Naive B cell (primary cell): ENCODE measurements at regions not wholly inside any gene's neighbourhood (a gene's known extent, or its start where the extent isn't known, plus 50 kb on each side); places are given as distances from the start of the nearest gene placed in this dataset.

Source experiments
- ATAC-seq, 2 donors: fragments of 150-1000 bp; cut with Tn5 transposase; 2 replicates each; pipeline ENCODE4 v1.10.0; 2021; ENCODE audit warnings: low read depth in 2 of 2, mild to moderate bottlenecking in 2 of 2, moderate library complexity in 2 of 2
- DNase-seq: peaks from one replicate; pipeline ENCODE4 v3.0.0; 2022
- H3K27ac Mint-ChIP-seq, 6 donors: one replicate each; pipeline ENCODE4 v1.8.0; 2020 to 2022; ENCODE audit warnings: mild to moderate bottlenecking in 6 of 6, mixed read lengths in 6 of 6, moderate library complexity in 5 of 6, inconsistent platforms in 2 of 6
- H3K27me3 Mint-ChIP-seq, 3 donors: one replicate each; pipeline ENCODE4 v1.8.0; 2021 to 2022; ENCODE audit warnings: mixed read lengths in 3 of 3, mild to moderate bottlenecking in 1 of 3
- H3K36me3 Mint-ChIP-seq, 2 donors: one replicate each; pipeline ENCODE4 v1.8.0; 2020 to 2022; ENCODE audit warnings: mixed read lengths in 2 of 2, inconsistent platforms in 1 of 2, mild to moderate bottlenecking in 1 of 2
- H3K4me1 Mint-ChIP-seq, 3 donors: one replicate each; pipeline ENCODE4 v1.8.0; 2020 to 2022; ENCODE audit warnings: mixed read lengths in 3 of 3, inconsistent platforms in 1 of 3, mild to moderate bottlenecking in 1 of 3, moderate library complexity in 1 of 3
- H3K4me3 Mint-ChIP-seq, 8 donors: one replicate each; pipeline ENCODE4 v1.8.0; 2020 to 2022; ENCODE audit warnings: mild to moderate bottlenecking in 8 of 8, mixed read lengths in 8 of 8, moderate library complexity in 8 of 8, inconsistent platforms in 2 of 8
- H3K9me3 Mint-ChIP-seq, 7 donors: one replicate each; pipeline ENCODE4 v1.8.0; 2020 to 2022; ENCODE audit warnings: mixed read lengths in 7 of 7, mild to moderate bottlenecking in 5 of 7, inconsistent platforms in 2 of 7, moderate library complexity in 1 of 7

DNA sequence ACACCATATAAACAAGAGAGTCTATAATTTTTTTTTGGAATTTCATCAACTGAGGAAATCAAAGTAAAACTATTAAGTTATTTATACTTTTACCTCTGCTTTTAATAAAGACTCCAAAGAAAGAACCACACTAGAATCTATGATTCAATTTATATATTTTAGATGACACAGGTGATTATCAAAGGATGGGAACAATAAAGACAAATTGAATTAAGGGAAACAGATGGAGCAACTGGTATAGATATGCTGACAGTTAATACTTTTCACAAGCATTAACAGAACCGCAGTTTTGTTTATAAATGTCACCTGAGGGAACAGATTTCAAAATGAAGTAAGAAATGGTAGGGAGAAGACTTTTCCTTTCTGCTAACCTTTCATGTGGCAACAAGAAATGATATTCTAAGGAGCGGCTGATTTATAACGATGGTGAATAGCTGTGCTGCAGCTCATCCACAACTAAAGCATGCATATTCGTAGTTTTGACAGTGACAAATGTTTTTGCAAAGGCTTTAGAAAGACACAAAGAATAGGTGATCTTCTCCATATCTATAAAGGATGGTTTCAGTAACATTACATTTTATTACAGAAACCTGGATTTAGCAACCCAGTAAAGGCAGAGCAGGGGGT, 1502.9 kb upstream of the RAG2 start:
- DNase-seq = no peak
- ATAC-seq = no peak

DNA sequence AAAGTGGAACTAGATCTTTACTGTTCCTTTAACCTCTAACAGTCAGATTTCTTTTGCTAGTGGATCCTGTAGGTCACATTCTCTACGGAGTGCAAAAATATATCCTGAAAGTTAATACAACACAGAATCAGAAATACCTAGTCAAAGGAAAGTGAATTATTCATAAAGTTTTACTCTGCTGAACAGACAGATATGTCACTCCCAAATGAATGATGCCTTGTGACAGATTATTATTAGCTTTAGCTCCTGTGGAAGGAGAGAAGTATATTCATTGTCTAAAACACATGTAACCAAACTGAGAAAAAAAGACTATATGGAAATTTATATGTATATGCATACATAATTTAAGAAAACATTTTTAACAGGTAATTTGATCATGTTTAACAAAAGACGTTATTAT, 1497.2 kb upstream of the RAG2 start:
- Mint-ChIP-seq H3K9me3 (peaks cover 0 to 11% (median 4%) of the 10 kb centered on the region in 7 donors), H3K27me3 (no peaks in the 10 kb centered on the region), H3K27ac (no peak overlapping the region), H3K4me1 (no peaks in the 10 kb centered on the region), H3K4me3 (no peak overlapping the region), H3K36me3 (no peaks in the 10 kb centered on the region)
- DNase-seq (no peak), ATAC-seq (no peak)

More for the DNA sequence above, 1502.9 kb upstream of the RAG2 start:
- H3K4me1 Mint-ChIP-seq = no peaks in the 10 kb centered on the region
- no peak overlapping the region for H3K4me3 Mint-ChIP-seq
- H3K27me3 Mint-ChIP-seq = no peaks in the 10 kb centered on the region
- peaks cover 0 to 7% (median 0%) of the 10 kb centered on the region in 7 donors for H3K9me3 Mint-ChIP-seq
- no peaks in the 10 kb centered on the region for H3K36me3 Mint-ChIP-seq
- no peak overlapping the region for H3K27ac Mint-ChIP-seq

DNA sequence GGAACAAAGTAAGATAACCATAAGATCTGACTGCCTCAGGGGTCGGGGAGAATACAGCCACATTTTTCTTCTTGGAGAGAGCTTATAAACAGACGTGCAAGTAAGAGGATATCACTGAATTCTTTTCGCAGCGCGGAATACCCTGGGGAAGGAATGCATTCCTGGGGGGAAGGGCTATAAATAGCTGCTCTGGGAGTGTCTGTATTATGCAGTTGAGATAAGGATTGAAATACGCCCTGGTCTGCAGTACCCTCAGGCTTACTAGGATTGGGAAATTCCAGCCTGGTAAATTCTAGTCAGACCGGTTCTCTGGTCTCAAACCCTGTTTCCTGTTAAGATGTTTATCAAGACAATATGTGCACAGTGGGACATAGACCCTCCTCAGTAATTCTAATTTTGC, 1491.7 kb upstream of the RAG2 start:
- Mint-ChIP-seq H3K4me1 (no peaks in the 10 kb centered on the region), H3K27ac (no peak overlapping the region), H3K36me3 (no peaks in the 10 kb centered on the region), H3K27me3 (no peaks in the 10 kb centered on the region), H3K9me3 (peaks cover 0 to 23% (median 7%) of the 10 kb centered on the region in 7 donors), H3K4me3 (no peak overlapping the region)
- DNase-seq = no peak
- ATAC-seq = no peak

DNA sequence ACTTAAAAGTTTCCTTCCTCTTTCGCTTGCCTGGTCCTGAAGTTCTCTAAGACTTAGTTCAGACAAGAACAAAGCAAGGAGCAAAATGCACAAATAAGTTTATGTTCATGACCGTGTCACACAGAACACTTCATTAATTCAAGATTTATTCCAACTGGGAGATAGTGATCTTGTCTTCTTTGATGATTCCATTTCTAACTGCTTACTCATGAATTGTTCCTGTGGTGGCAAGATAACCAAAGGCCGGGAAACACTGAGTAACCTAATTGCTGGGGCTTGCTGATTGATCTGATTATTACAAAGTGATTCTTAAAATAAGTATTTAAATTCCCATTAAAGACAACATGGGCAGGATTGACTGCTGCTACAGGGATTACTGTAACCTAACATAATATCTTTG, 1462.9 kb upstream of the RAG2 start:
- H3K4me3 Mint-ChIP-seq = no peak overlapping the region
- no peaks in the 10 kb centered on the region for H3K36me3 Mint-ChIP-seq
- ATAC-seq (no peak), DNase-seq (no peak)
- H3K27ac Mint-ChIP-seq = no peak overlapping the region
- no peaks in the 10 kb centered on the region for H3K27me3 Mint-ChIP-seq
- no peaks in the 10 kb centered on the region for H3K4me1 Mint-ChIP-seq
- H3K9me3 Mint-ChIP-seq = peaks cover 3 to 11% (median 6%) of the 10 kb centered on the region in 7 donors

DNA sequence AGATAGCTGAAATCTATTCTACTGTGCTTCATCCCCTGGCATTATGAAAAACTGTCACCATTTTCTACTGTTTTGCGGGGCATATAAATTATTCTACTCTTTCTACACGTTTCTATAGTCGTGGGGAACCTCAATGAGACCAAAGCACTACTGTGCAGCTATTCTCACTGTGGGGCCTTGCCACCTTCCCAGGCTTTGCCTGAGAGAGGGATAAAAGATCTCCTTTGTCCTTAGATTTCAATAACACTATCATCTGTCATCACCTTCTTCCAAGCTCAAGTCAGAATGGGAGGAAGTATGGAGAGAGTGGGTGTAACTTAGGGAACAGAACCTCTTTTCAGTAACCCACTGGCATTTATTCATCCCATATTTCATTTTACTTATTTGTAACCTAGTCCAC, 1462.1 kb upstream of the RAG2 start:
- peaks cover 3 to 7% (median 5%) of the 10 kb centered on the region in 7 donors for H3K9me3 Mint-ChIP-seq
- no peaks in the 10 kb centered on the region for H3K27me3 Mint-ChIP-seq
- ATAC-seq (no peak), DNase-seq (no peak)
- H3K4me3 Mint-ChIP-seq = no peak overlapping the region
- H3K27ac Mint-ChIP-seq = no peak overlapping the region
- no peaks in the 10 kb centered on the region for H3K36me3 Mint-ChIP-seq
- no peaks in the 10 kb centered on the region for H3K4me1 Mint-ChIP-seq

DNA sequence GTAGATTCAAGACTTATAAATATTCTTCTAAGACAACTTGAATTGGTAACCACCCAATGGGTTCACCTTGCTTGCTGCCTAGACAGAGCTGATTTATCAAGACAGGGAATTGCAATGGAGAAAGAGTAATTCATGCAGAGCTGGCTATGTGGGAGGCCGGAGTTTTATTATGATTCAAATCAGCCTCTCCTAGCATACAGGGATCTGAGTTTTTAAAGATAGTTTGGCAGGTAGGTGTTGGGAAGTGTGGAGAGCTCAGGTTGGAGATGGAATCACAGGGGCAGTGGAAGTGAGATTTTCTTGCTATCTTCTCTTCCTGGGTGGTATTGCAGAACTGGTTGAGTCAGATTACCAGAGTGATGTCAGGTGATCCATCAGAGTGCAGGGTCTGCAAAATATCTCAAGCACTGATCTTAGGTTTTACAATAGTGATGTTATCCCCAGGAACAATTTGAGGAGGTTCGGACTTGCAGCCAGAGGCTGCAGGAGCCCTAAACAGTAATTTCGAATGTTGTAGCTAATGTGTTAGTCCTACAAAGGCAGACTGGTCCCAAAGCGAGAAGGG, 1448.6 kb upstream of the RAG2 start:
- H3K9me3 Mint-ChIP-seq = peaks cover 0 to 13% (median under 1%) of the 10 kb centered on the region in 7 donors
- no peaks in the 10 kb centered on the region for H3K4me1 Mint-ChIP-seq
- H3K36me3 Mint-ChIP-seq = no peaks in the 10 kb centered on the region
- H3K27me3 Mint-ChIP-seq = no peaks in the 10 kb centered on the region
- no peak for DNase-seq
- no peak overlapping the region for H3K4me3 Mint-ChIP-seq
- no peak overlapping the region for H3K27ac Mint-ChIP-seq
- no peak for ATAC-seq

DNA sequence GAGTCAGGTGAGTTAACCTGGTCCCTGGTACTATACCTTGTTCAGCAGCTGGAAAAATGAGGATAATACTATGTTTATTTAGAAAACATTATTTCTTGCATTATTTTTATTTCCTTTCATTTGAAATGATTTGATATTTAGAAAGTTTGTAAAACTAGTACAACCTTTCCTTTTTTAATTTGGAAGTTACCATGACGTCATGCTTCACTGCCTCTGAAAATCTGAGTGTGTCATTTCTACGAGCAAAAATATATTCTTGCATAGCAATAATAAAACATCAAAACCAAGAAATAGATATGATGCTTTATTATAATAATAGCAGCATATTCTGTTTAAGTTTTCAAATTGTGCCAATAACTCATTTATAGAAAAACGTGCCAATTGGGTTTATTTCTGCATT, 1445.0 kb upstream of the RAG2 start:
- Mint-ChIP-seq H3K4me1 (no peaks in the 10 kb centered on the region), H3K36me3 (no peaks in the 10 kb centered on the region), H3K27ac (no peak overlapping the region), H3K27me3 (no peaks in the 10 kb centered on the region), H3K4me3 (no peak overlapping the region), H3K9me3 (peaks cover 0 to 9% (median 0%) of the 10 kb centered on the region in 7 donors)
- no peak for DNase-seq
- ATAC-seq = no peak

DNA sequence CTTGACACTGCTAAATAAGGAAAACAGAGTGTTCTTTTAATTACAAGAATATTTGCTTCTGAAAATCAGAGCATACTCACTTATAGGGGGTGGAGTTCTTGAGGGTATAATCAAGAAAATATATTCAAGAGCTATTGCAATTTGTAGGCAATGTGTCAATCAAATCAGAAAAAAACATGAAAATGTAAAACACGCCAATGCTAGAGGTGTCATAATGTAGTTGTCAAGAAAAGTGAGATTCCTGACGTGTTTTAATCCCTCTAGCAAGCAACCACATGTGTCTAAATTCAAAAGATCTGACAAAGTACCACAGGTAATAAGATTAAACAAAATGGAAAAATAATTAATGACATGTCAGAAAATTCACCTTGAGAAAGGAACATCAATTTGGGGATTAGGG, 1440.7 kb upstream of the RAG2 start:
- Mint-ChIP-seq H3K9me3 (peaks cover 0 to 14% (median 4%) of the 10 kb centered on the region in 7 donors), H3K27me3 (no peaks in the 10 kb centered on the region), H3K4me1 (no peaks in the 10 kb centered on the region), H3K36me3 (no peaks in the 10 kb centered on the region), H3K4me3 (no peak overlapping the region), H3K27ac (no peak overlapping the region)
- DNase-seq (no peak), ATAC-seq (no peak)

DNA sequence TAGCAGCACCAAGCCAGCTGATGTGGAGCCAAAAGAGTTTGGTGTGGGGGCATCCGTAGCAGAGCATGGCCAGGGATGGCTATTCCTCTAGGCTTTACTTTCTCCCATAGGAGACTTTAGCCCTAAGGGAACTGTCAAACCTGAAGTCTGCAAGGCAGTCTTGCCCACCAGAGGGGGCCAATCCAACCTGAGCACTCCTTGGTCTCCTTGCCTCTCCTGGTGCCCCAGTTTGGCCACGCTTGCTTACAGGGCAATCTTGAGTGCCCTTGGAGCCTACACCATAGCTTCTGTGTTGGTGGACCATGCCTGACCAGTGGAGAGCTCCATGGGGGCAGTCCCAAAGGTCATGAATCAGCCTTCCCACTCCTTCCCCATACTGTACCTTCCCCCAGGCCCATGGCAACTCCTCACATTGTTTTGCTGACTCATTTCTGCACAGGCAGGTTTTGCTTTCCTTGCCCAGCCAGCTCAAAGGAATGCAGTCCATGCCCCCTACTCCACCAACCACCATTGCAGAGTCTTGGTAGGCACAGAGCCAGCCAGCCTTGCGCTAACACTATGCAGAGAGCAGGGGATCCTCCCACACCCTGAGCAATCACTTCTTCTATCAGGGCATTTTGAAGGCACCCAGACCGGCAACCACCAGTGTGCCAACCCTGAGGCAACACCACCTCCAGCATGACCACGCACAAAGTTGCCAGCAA, 1421.2 kb upstream of the RAG2 start:
- H3K9me3 Mint-ChIP-seq = peaks cover 9 to 26% (median 13%) of the 10 kb centered on the region in 7 donors
- H3K36me3 Mint-ChIP-seq = no peaks in the 10 kb centered on the region
- H3K4me3 Mint-ChIP-seq = no peak overlapping the region
- H3K4me1 Mint-ChIP-seq = no peaks in the 10 kb centered on the region
- H3K27me3 Mint-ChIP-seq = no peaks in the 10 kb centered on the region
- no peak overlapping the region for H3K27ac Mint-ChIP-seq
- DNase-seq = no peak
- no peak for ATAC-seq

DNA sequence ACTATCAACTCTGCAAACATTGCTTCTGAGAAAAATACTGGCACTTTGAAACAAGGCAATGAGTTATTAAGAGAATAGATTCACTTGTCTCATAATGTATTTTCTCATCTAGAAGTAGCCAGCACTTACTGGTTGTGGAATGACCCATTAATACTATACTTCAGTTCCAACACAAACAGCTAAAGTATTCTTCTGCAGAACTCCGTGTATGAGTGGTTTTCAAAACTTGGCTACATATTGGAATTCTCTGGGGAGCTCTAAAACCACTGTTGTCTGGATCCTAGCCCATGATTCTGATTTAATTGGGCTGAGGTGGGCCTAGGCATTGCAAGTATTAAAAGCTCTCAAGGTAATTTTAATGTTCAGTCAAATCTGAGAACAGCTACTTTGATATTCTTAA, 1416.4 kb upstream of the RAG2 start:
- H3K27ac Mint-ChIP-seq = no peak overlapping the region
- H3K27me3 Mint-ChIP-seq = no peaks in the 10 kb centered on the region
- H3K9me3 Mint-ChIP-seq = peaks cover 0 to 4% (median 0%) of the 10 kb centered on the region in 7 donors
- DNase-seq (no peak), ATAC-seq (no peak)
- no peaks in the 10 kb centered on the region for H3K36me3 Mint-ChIP-seq
- no peaks in the 10 kb centered on the region for H3K4me1 Mint-ChIP-seq
- H3K4me3 Mint-ChIP-seq = no peak overlapping the region

DNA sequence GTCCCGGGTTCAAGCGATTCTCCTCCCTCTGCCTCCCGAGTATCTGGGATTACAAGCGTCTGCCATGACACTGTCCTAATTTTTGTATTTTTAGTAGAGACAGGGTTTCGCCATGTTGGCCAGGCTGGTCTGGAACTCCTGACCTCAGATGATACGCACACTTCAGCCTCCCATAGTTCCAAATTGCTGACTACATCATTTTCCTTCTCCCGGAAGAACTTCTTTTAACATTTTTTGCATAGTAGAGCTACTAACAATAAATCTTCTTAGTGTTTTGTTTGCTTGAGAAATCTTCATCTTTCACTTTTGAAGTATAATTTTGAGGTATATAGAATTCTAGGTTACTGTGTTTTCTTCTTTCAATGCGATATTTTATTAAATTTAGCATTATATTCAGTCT, 1415.1 kb upstream of the RAG2 start:
- H3K27me3 Mint-ChIP-seq = no peaks in the 10 kb centered on the region
- no peaks in the 10 kb centered on the region for H3K4me1 Mint-ChIP-seq
- H3K27ac Mint-ChIP-seq = no peak overlapping the region
- no peak overlapping the region for H3K4me3 Mint-ChIP-seq
- no peaks in the 10 kb centered on the region for H3K36me3 Mint-ChIP-seq
- DNase-seq (no peak), ATAC-seq (no peak)
- no peaks in the 10 kb centered on the region for H3K9me3 Mint-ChIP-seq

DNA sequence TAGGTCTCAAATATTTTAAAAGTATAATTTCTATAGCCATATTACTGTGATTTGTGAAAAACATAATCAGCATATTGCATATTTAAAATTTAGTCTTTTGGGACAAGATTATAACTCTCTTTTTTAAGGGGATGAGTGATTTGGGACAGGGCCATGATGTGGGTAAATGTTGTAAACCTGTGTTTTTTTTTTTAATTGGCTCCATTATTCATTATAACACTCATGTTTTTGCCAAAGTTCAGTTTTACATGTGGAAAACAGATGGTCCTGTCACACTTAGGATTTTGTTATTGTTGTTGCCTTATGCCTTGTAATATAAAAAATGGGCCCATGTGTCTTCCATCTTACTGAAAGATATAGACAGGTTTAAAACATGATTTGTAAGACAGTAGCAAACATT, 1413.5 kb upstream of the RAG2 start:
- ATAC-seq = no peak
- H3K27ac Mint-ChIP-seq = no peak overlapping the region
- no peaks in the 10 kb centered on the region for H3K4me1 Mint-ChIP-seq
- DNase-seq = no peak
- no peaks in the 10 kb centered on the region for H3K27me3 Mint-ChIP-seq
- H3K9me3 Mint-ChIP-seq = no peaks in the 10 kb centered on the region
- no peak overlapping the region for H3K4me3 Mint-ChIP-seq
- no peaks in the 10 kb centered on the region for H3K36me3 Mint-ChIP-seq

DNA sequence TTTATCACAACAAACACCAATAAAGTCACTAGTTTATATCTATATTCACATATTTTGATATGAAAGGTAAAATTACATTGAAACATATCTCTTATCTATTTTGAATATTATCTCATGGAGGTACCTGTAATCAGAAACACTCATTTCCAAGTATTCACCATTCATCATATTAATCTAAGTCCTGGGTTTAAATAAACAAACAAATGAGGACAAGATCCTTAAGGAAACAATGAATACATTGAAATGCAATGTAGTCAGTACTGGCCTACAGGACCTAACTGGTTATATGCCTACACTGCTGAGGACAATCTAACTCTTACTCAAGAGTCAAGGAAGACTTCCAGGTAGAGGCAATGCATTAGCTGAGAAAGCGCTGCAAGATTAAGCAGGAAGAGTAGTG, 1411.9 kb upstream of the RAG2 start:
- H3K9me3 Mint-ChIP-seq = peaks cover 0 to 5% (median 2%) of the 10 kb centered on the region in 7 donors
- no peak for ATAC-seq
- H3K27me3 Mint-ChIP-seq = no peaks in the 10 kb centered on the region

DNA sequence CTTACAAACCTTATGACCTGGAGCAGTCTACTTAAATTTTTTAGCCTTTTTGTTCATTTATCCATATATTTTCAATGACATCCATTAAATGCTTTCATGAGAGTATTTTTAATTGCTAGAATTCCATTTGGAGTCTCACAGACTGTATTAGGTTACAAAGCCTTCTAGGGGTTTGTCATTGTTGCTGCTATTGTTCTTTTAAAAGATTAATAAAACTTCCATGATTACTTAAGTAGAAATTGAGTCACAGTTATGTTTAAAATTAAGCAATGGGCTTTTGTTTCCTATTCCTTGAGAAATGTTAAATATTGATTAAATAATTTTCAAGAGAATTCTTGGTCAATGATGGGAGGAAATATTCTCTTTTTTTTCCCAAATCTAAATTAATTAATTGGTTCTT, 1408.4 kb upstream of the RAG2 start:
- DNase-seq = no peak
- Mint-ChIP-seq H3K4me1 (no peaks in the 10 kb centered on the region), H3K27ac (no peak overlapping the region), H3K36me3 (no peaks in the 10 kb centered on the region), H3K9me3 (peaks cover 0 to 10% (median 5%) of the 10 kb centered on the region in 7 donors), H3K27me3 (no peaks in the 10 kb centered on the region), H3K4me3 (no peak overlapping the region)
- ATAC-seq = no peak

More for the DNA sequence above, 1411.9 kb upstream of the RAG2 start:
- H3K36me3 Mint-ChIP-seq = no peaks in the 10 kb centered on the region
- H3K27ac Mint-ChIP-seq = no peak overlapping the region
- no peak for DNase-seq
- no peak overlapping the region for H3K4me3 Mint-ChIP-seq
- no peaks in the 10 kb centered on the region for H3K4me1 Mint-ChIP-seq
